ENCODE measurements at regions not wholly inside any gene's neighbourhood (a gene's known extent, or its start where the extent isn't known, plus 50 kb on each side); places are given as distances from the start of the nearest gene placed in this dataset.
A peak's percentile ranks its signal among the peaks of the same experiment; 100 is the strongest.

- TF ChIP-seq CTCF (IDR thresholded peaks at IDR 0.05; ENCODE audit: insufficient read depth, low read depth, low read length), result no peak
- DNase-seq (ENCODE audit: low read depth), result peak; percentile 65
- no peak overlapping the region for H3K4me3 ChIP-seq (ENCODE audit: low read depth, low read length)
Measured at GRCh38 chr7:116441534-116441933, 58.0 kb upstream of the CAV2 start.

DNA sequence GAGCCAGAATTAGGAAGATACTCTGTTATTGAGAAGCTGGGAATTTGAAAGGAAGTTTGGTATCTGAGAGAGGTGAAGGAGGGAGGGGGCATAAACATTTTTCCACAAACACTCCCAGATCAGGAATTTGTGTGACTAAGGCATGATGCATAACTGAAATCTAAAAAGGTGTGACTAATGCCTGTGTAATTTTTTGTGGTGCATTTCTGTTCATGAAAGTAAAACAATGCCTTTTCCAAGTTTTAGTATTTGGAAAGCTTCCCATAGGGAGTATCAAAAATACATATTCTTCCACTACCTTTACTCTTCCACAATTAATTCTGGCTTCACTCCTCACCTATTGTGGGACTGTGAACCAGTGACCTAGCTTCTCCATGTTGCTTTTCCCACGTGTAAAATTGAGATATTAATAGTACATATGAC lies 56.4 kb upstream of the CAV2 start:
- TF ChIP-seq CTCF (IDR thresholded peaks at IDR 0.05; ENCODE audit: insufficient read depth, low read depth, low read length), result no peak

GRCh38 chr7:116443646-116444045 lies 55.9 kb upstream of the CAV2 start:
- no peak overlapping the region for H3K4me3 ChIP-seq (ENCODE audit: low read depth, low read length)
- no peak for TF ChIP-seq CTCF (IDR thresholded peaks at IDR 0.05; ENCODE audit: insufficient read depth, low read depth, low read length)
- no peak for DNase-seq (ENCODE audit: low read depth)

More for the DNA sequence above, 56.4 kb upstream of the CAV2 start:
- no peak overlapping the region for H3K4me3 ChIP-seq (ENCODE audit: low read depth, low read length)
- peak; percentile 83 for DNase-seq (ENCODE audit: low read depth)

- DNase-seq (ENCODE audit: low read depth), result no peak
- no peak overlapping the region for H3K4me3 ChIP-seq (ENCODE audit: low read depth, low read length)
- no peak for TF ChIP-seq CTCF (IDR thresholded peaks at IDR 0.05; ENCODE audit: insufficient read depth, low read depth, low read length)
Measured at GRCh38 chr7:116445447-116446211, 53.9 kb upstream of the CAV2 start.

DNA sequence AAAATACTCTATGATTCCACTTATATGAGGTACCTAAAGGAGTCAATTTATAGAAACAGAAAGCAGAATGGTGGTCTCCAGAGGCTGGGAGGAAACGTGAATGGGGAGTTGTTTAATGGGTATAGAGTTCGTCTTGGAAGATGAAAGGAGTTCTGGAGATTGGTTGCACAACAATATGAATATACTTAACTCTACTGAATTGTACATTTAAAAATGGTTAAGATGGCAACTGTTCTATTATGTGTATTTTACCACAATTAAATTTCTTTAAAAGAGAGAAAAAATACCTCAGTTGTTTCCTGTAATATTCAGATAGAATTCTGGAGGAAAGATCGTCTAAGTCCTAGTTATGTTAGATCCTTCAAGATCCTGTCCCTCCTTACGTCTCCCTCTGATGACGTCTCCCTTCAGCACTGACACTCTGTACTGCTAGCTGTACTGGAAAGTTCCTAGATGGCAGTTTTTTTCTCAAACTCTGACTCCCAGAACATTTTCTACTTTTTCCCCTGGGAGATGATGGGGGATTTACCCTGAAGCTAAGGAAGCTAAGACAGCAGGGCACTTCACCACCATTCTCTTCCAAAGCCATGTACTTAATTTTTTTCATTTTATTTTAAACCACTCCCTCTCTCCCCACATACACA lies 53.2 kb upstream of the CAV2 start:
- peak; percentile 62 for DNase-seq (ENCODE audit: low read depth)
- TF ChIP-seq CTCF (IDR thresholded peaks at IDR 0.05; ENCODE audit: insufficient read depth, low read depth, low read length), result no peak
- no peak overlapping the region for H3K4me3 ChIP-seq (ENCODE audit: low read depth, low read length)

- TF ChIP-seq CTCF (IDR thresholded peaks at IDR 0.05; ENCODE audit: insufficient read depth, low read depth, low read length), result no peak
- no peak overlapping the region for H3K4me3 ChIP-seq (ENCODE audit: low read depth, low read length)
- peak; percentile 70 for DNase-seq (ENCODE audit: low read depth)
Measured at GRCh38 chr7:116447436-116447835, 52.1 kb upstream of the CAV2 start.

Measured in fibroblast of villous mesenchyme (primary cell).